H1 (cell line): ENCODE measurements at regions not wholly inside any gene's neighbourhood (a gene's known extent, or its start where the extent isn't known, plus 50 kb on each side); places are given as distances from the start of the nearest gene placed in this dataset.

Source experiments
- CTCF ChIA-PET: fragments of 300-600 bp; sonication (Branson Sonifier 250); formaldehyde crosslinking; loops from one replicate; lab custom pipeline; 2021; ENCODE audit not compliant: partially characterized antibody; lab: Charles Lee
- POLR2A ChIA-PET: fragments of 300-600 bp; sonication (Branson Sonifier 250); formaldehyde crosslinking; loops from one replicate; lab custom pipeline; 2021; ENCODE audit warnings: inconsistent platforms; ENCODE audit not compliant: partially characterized antibody; lab: Charles Lee
- DNase-seq, 2 experiments: peaks; one replicate each; pipeline versions ENCODE4 v3.0.0 to v3.0.0-alpha.2; 2010 to 2022; ENCODE audit warnings: low spot score in 2 of 2, low read depth in 1 of 2, mixed read lengths in 1 of 2
- FAIRE-seq: peaks from 2 replicates; lab custom pipeline; 2011; peaks lifted over from hg19 to GRCh38; lab: Jason Lieb, UNC
- H2AFZ ChIP-seq: 2 replicates; pipeline ENCODE4 v1.8.1; 2012; ENCODE audit warnings: low read length, inconsistent platforms
- H2AK5ac ChIP-seq: 2 replicates; pipeline ENCODE4 v1.6.1; 2013; ENCODE audit warnings: low read depth, low read length
- H2BK120ac ChIP-seq: replicated peaks from 2 replicates; pipeline ENCODE3; 2013; ENCODE audit warnings: low read depth, low read length, inconsistent platforms
- H2BK12ac ChIP-seq: 2 replicates; pipeline ENCODE4 v1.6.1; 2013; ENCODE audit warnings: low read depth, low read length
- H2BK15ac ChIP-seq: 2 replicates; pipeline ENCODE4 v1.6.1; 2013; ENCODE audit warnings: low read length
- H2BK20ac ChIP-seq: 2 replicates; pipeline ENCODE4 v1.6.1; 2013; ENCODE audit warnings: low read length
- H2BK5ac ChIP-seq: 2 replicates; pipeline ENCODE4 v1.6.1; 2013; ENCODE audit warnings: low read depth, low read length
- H3K14ac ChIP-seq: 2 replicates; pipeline ENCODE4 v1.6.1; 2013; ENCODE audit warnings: inconsistent platforms; ENCODE audit not compliant: insufficient read length
- H3K18ac ChIP-seq: 2 replicates; pipeline ENCODE4 v1.6.1; 2013; ENCODE audit warnings: low read length; ENCODE audit errors: extremely low read depth
- H3K23ac ChIP-seq: 2 replicates; pipeline ENCODE4 v1.6.1; 2013; ENCODE audit warnings: inconsistent platforms; ENCODE audit not compliant: insufficient read length
- H3K23me2 ChIP-seq: 2 replicates; pipeline ENCODE4 v1.6.1; 2013; ENCODE audit warnings: low read depth, low read length
- H3K27ac ChIP-seq: 2 replicates; pipeline ENCODE4 v1.6.1; 2011; ENCODE audit warnings: low read depth, low read length, inconsistent platforms
- H3K27me3 ChIP-seq, 4 experiments: replicated peaks in 1 of 4; 1 replicate in 1 of 4; 2 replicates in 3 of 4; pipeline versions ENCODE4 v1.6.1 to v1.8.1; 2011 to 2013; ENCODE audit warnings: low read length in 3 of 4, mild to moderate bottlenecking in 3 of 4, inconsistent platforms in 2 of 4, mixed read lengths in 2 of 4, moderate library complexity in 1 of 4; ENCODE audit not compliant: control insufficient read depth in 3 of 4, insufficient read depth in 3 of 4; ENCODE audit errors: extremely low read depth in 1 of 4
- H3K36me3 ChIP-seq, 4 experiments: 2 replicates each; pipeline versions ENCODE4 v1.6.1 to v1.8.1; 2011 to 2013; ENCODE audit warnings: mild to moderate bottlenecking in 4 of 4, low read length in 3 of 4, moderate library complexity in 2 of 4, control low read depth in 1 of 4, inconsistent platforms in 1 of 4; ENCODE audit not compliant: insufficient read depth in 4 of 4, control insufficient read depth in 2 of 4
- H3K4ac ChIP-seq: replicated peaks from 2 replicates; pipeline ENCODE3; 2013; ENCODE audit warnings: low read length, low read depth, mixed read lengths, inconsistent platforms; ENCODE audit not compliant: insufficient read length
- H3K4me1 ChIP-seq, 4 experiments: replicated peaks in 1 of 4; 1 replicate in 1 of 4; 2 replicates in 3 of 4; pipeline versions ENCODE4 v1.6.1 to v1.8.1; 2011 to 2013; ENCODE audit warnings: low read length in 3 of 4, inconsistent platforms in 2 of 4, mixed read lengths in 1 of 4; ENCODE audit not compliant: insufficient read depth in 4 of 4, control insufficient read depth in 3 of 4
- H3K4me2 ChIP-seq, 2 experiments: 2 replicates each; pipeline versions ENCODE4 v1.6.1 to v1.8.1; 2011 to 2013; ENCODE audit warnings: low read depth in 2 of 2, low read length in 2 of 2, control low read depth in 1 of 2, inconsistent platforms in 1 of 2, mild to moderate bottlenecking in 1 of 2; ENCODE audit not compliant: insufficient read depth in 1 of 2
- H3K4me3 ChIP-seq, 4 experiments: fragments of 200-600, 300-600 bp in 1 of 4; sonication (generic), shearing (Covaris generic), sonication (Bioruptor Twin) in 1 of 4; 2 replicates each; pipeline versions ENCODE4 v1.5.1 to v1.8.1; 2011 to 2016; ENCODE audit warnings: low read length in 4 of 4, low read depth in 3 of 4, control low read depth in 2 of 4, inconsistent platforms in 2 of 4, mild to moderate bottlenecking in 2 of 4, mixed read lengths in 1 of 4, moderate library complexity in 1 of 4; ENCODE audit not compliant: insufficient read depth in 2 of 4; ENCODE audit errors: extremely low read depth in 1 of 4
- H3K56ac ChIP-seq: replicated peaks from 2 replicates; pipeline ENCODE3; 2013; ENCODE audit warnings: low read depth, mild to moderate bottlenecking, mixed read lengths, low read length, inconsistent platforms; ENCODE audit not compliant: insufficient read length
- H3K79me1 ChIP-seq: 2 replicates; pipeline ENCODE4 v1.6.1; 2013; ENCODE audit warnings: low read depth, low read length, control low read depth
- H3K79me2 ChIP-seq, 2 experiments: 2 replicates each; pipeline versions ENCODE4 v1.6.1 to v1.8.1; 2012 to 2013; ENCODE audit warnings: low read length in 2 of 2, mild to moderate bottlenecking in 2 of 2, inconsistent platforms in 1 of 2; ENCODE audit not compliant: insufficient read depth in 2 of 2, control insufficient read depth in 1 of 2
- H3K9ac ChIP-seq, 4 experiments: replicated peaks in 1 of 4; 1 replicate in 1 of 4; 2 replicates in 3 of 4; pipeline versions ENCODE4 v1.6.1 to v1.8.1; 2011 to 2013; ENCODE audit warnings: low read depth in 3 of 4, low read length in 3 of 4, control low read depth in 2 of 4, mild to moderate bottlenecking in 2 of 4, moderate library complexity in 2 of 4, inconsistent platforms in 1 of 4; ENCODE audit errors: extremely low read depth in 1 of 4
- H3K9me3 ChIP-seq, 2 experiments: 2 replicates each; pipeline versions ENCODE4 v1.6.1 to v1.8.1; 2012 to 2013; ENCODE audit warnings: mild to moderate bottlenecking in 2 of 2, moderate library complexity in 2 of 2, control low read depth in 1 of 2, inconsistent platforms in 1 of 2, low read depth in 1 of 2, low read length in 1 of 2, mixed read lengths in 1 of 2; ENCODE audit not compliant: insufficient read depth in 2 of 2
- H4K20me1 ChIP-seq, 2 experiments: replicated peaks in 1 of 2; 2 replicates each; pipeline versions ENCODE3 to v1.8.1; 2011 to 2013; ENCODE audit warnings: inconsistent platforms in 2 of 2, low read length in 2 of 2, mild to moderate bottlenecking in 1 of 2; ENCODE audit not compliant: insufficient read depth in 2 of 2, control insufficient read depth in 1 of 2
- H4K5ac ChIP-seq: 2 replicates; pipeline ENCODE4 v1.6.1; 2013; ENCODE audit warnings: low read length, low read depth, mixed read lengths, inconsistent platforms; ENCODE audit not compliant: insufficient read length
- H4K8ac ChIP-seq: 2 replicates; pipeline ENCODE4 v1.8.0; 2013; ENCODE audit warnings: mild to moderate bottlenecking, moderate library complexity, low read length, inconsistent platforms; ENCODE audit not compliant: insufficient read depth; ENCODE audit errors: extremely low read depth
- H4K91ac ChIP-seq: replicated peaks from 2 replicates; pipeline ENCODE3; 2013; ENCODE audit warnings: low read length, mixed read lengths, inconsistent platforms; ENCODE audit not compliant: insufficient read length
- ASH2L ChIP-seq: fragments of 200-600, 300-600 bp; sonication (generic); IDR thresholded peaks from one replicate; pipeline ENCODE4 v1.7.1; 2017; ENCODE audit warnings: low read length
- ATF3 ChIP-seq: IDR thresholded peaks from 2 replicates; pipeline ENCODE4 v1.6.1; 2011; ENCODE audit warnings: low read depth, mild to moderate bottlenecking, low read length; ENCODE audit not compliant: insufficient read depth
- BACH1 ChIP-seq: IDR thresholded peaks from 2 replicates; pipeline ENCODE4 v1.6.1; 2012; ENCODE audit warnings: low read length, improper control_type of control experiment
- EZH2 ChIP-seq: fragments of 200-600 bp; sonication (generic); IDR thresholded peaks from 2 replicates; pipeline ENCODE4 v1.7.1; 2012; ENCODE audit warnings: low read depth, mild to moderate bottlenecking, moderate library complexity, low read length, inconsistent platforms; ENCODE audit not compliant: severe bottlenecking
- JUND ChIP-seq: IDR thresholded peaks from 2 replicates; pipeline ENCODE4 v1.6.1; 2011; ENCODE audit warnings: mild to moderate bottlenecking, improper control_type of control experiment, low read length
- KDM4A ChIP-seq: IDR thresholded peaks from one replicate; pipeline ENCODE4 v1.7.1; 2012; ENCODE audit warnings: low read depth, mild to moderate bottlenecking, moderate library complexity, low read length, inconsistent platforms; ENCODE audit not compliant: severe bottlenecking
- WGBS, 2 experiments: shearing (Covaris generic) in 1 of 2; methylation state at CpG; one replicate each; pipeline versions ENCODE4 v1.1.6 to v1.1.7; 2013 to 2015; ENCODE audit warnings: low lambda C conversion rate in 2 of 2, mixed read lengths in 2 of 2, inconsistent platforms in 1 of 2, low coverage in 1 of 2, missing lambda C conversion rate in 1 of 2; ENCODE audit not compliant: insufficient replicate concordance in 2 of 2, insufficient coverage in 1 of 2, insufficient read length in 1 of 2; ENCODE audit errors: extremely low coverage in 1 of 2, missing lambda C conversion rate in 1 of 2; 5-methylcytosine and 5-hydroxymethylcytosine counted together

GRCh38 chr2:19132967-19133366 lies 225.5 kb downstream of the OSR1 start:
- no peak overlapping the region for H2BK20ac ChIP-seq
- H4K91ac ChIP-seq, result no peak overlapping the region
- H3K4ac ChIP-seq, result no peak overlapping the region
- no peak overlapping the region for H3K4me3 ChIP-seq
- H2AK5ac ChIP-seq, result no peak overlapping the region
- no peak overlapping the region for H4K5ac ChIP-seq
- no peak overlapping the region for H3K4me2 ChIP-seq
- H3K23me2 ChIP-seq, result no peaks in the 10 kb centered on the region
- no peaks in the 10 kb centered on the region for H3K79me1 ChIP-seq
- H3K23ac ChIP-seq, result no peak overlapping the region
- H3K18ac ChIP-seq, result no peak overlapping the region
- ChIA-PET POLR2A (no interaction called here), CTCF (interaction anchor here (1.6 kb wide), 1 partner anchor 9 kb away, joined by 3 read pairs; no protein-coding TSS in a partner anchor)
- TF ChIP-seq EZH2, result no peak
- TF ChIP-seq KDM4A, result no peak
- TF ChIP-seq ASH2L, result no peak
- no peak for TF ChIP-seq BACH1
- no peak for TF ChIP-seq JUND
- no peak for TF ChIP-seq ATF3
- no peaks in the 10 kb centered on the region for H3K36me3 ChIP-seq
- H3K9me3 ChIP-seq, result no peaks in the 10 kb centered on the region
- H3K79me2 ChIP-seq, result no peaks in the 10 kb centered on the region
- no peak overlapping the region for H2BK5ac ChIP-seq
- no peak overlapping the region for H2BK12ac ChIP-seq
- DNase-seq (no peak), FAIRE-seq (no peak)
- H4K8ac ChIP-seq, result no peak overlapping the region
- peaks cover 0 to under 1% (median 0%) of the 10 kb centered on the region in 4 experiments; a peak in 1 of 7 replicates for H3K4me1 ChIP-seq
- 94% methylated on average over 2 of the region's 2 CpGs; no CpG with 5 or more reads in 1 of the 2 experiments for WGBS, 2 experiments
- H2AFZ ChIP-seq, result no peak overlapping the region
- no peaks in the 10 kb centered on the region for H3K27me3 ChIP-seq
- no peak overlapping the region for H3K14ac ChIP-seq
- H3K27ac ChIP-seq, result no peak overlapping the region
- H2BK15ac ChIP-seq, result no peak overlapping the region
- no peak overlapping the region for H2BK120ac ChIP-seq
- no peak overlapping the region for H3K9ac ChIP-seq
- H4K20me1 ChIP-seq, result no peaks in the 10 kb centered on the region
- no peak overlapping the region for H3K56ac ChIP-seq
